ENCODE measurements at regions not wholly inside any gene's neighbourhood (a gene's known extent, or its start where the extent isn't known, plus 50 kb on each side); places are given as distances from the start of the nearest gene placed in this dataset.

DNA sequence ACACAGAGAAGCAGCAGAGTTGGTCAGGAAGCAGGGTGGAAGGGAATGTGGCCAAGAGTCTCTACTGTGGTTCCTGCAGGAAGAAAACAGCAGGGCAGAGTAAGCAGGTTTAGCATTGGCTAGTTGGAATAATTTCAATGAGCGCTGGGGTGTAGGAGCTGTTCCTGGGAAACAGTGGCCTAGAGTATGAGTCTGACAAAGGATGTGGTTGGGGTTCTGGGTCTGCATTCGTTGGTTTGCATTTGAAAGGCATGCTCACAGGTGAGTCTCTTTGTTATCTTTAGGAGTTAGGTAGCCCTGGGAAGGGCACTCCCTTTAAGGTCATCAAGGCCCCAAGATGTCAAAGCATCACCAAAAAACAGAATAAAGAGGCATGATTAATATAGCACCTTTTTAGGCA is 911.6 kb upstream of the SLC35B3 start:
- DNase-seq = peak; percentile 39
- Histone ChIP-seq H3K79me1 (ENCODE audit: insufficient read depth, low read depth, low read length, poor library complexity, severe bottlenecking) (no peaks in the 10 kb centered on the region), H2AFZ (ENCODE audit: low read length) (no peak overlapping the region), H4K91ac (ENCODE audit: insufficient read length, low read depth, low read length) (no peak overlapping the region), H3K9me3 (ENCODE audit: control insufficient read depth, low read depth, low read length) (no peaks in the 10 kb centered on the region), H3K18ac (ENCODE audit: insufficient read length, low read depth, low read length) (peak overlapping the region; percentile 27), H2AK5ac (ENCODE audit: insufficient read length, low read length) (no peak overlapping the region), H3T11ph (ENCODE audit: low read length) (no peak overlapping the region), H3K56ac (ENCODE audit: insufficient read length, low read depth, low read length) (no peak overlapping the region), H4K5ac (ENCODE audit: insufficient read length, low read depth, low read length) (no peak overlapping the region), H3K23ac (ENCODE audit: insufficient read length, low read depth, low read length) (no peak overlapping the region), H3K27me3 (ENCODE audit: insufficient read depth, low read length) (no peaks in the 10 kb centered on the region), H2BK120ac (ENCODE audit: low read depth, low read length, poor library complexity, severe bottlenecking) (no peak overlapping the region), H3K4me2 (ENCODE audit: insufficient read depth, insufficient read length, low read length) (no peak overlapping the region), H3K23me2 (ENCODE audit: insufficient read length, low read depth, low read length, poor library complexity, severe bottlenecking) (no peaks in the 10 kb centered on the region), H2BK5ac (ENCODE audit: insufficient read length, low read length) (no peak overlapping the region), H2BK15ac (ENCODE audit: low read depth, low read length) (no peak overlapping the region), H3K27ac (ENCODE audit: insufficient read length, low read depth, low read length) (no peak overlapping the region), H3K9ac (ENCODE audit: extremely low read depth, insufficient read length, low read length) (no peak overlapping the region), H2BK20ac (ENCODE audit: low read depth, low read length, poor library complexity, severe bottlenecking) (no peak overlapping the region), H3K4ac (ENCODE audit: low read depth, low read length) (no peak overlapping the region), H3K79me2 (ENCODE audit: insufficient read depth, low read length) (no peaks in the 10 kb centered on the region), H2BK12ac (ENCODE audit: insufficient read length, low read depth, low read length) (no peak overlapping the region), H3K14ac (ENCODE audit: insufficient read depth, low read length) (no peak overlapping the region), H4K8ac (replicated peaks; ENCODE audit: insufficient read length, low read depth, low read length) (no peak overlapping the region), H4K20me1 (ENCODE audit: control insufficient read depth, insufficient read depth, insufficient read length) (no peaks in the 10 kb centered on the region), H3K4me1 (ENCODE audit: insufficient read depth, low read length) (peaks cover 3% of the 10 kb centered on the region; the same call in 1 of the 2 replicates)
- Mint-ChIP-seq H3K27me3 (ENCODE audit: low read depth) (no peaks in the 10 kb centered on the region; the same call in 1 of the 2 replicates), H3K4me1 (peaks cover 7 to 8% of the 10 kb centered on the region in 2 experiments), H3K9me3 (no peaks in the 10 kb centered on the region), H3K36me3 (ENCODE audit: insufficient read depth in 1 of 3, low read depth in 3 of 3) (no peaks in the 10 kb centered on the region; a peak in 1 of 7 replicates), H3K27ac (peak overlapping the region in 2 of 3 experiments; percentile 28 to 68; a peak in 5 of 7 replicates), H3K4me3 (no peak overlapping the region)
- no CpG with 5 or more reads among the region's 2 CpGs for WGBS (ENCODE audit: extremely low coverage, insufficient read length, low lambda C conversion rate)
- TF ChIP-seq, protein P1, sequence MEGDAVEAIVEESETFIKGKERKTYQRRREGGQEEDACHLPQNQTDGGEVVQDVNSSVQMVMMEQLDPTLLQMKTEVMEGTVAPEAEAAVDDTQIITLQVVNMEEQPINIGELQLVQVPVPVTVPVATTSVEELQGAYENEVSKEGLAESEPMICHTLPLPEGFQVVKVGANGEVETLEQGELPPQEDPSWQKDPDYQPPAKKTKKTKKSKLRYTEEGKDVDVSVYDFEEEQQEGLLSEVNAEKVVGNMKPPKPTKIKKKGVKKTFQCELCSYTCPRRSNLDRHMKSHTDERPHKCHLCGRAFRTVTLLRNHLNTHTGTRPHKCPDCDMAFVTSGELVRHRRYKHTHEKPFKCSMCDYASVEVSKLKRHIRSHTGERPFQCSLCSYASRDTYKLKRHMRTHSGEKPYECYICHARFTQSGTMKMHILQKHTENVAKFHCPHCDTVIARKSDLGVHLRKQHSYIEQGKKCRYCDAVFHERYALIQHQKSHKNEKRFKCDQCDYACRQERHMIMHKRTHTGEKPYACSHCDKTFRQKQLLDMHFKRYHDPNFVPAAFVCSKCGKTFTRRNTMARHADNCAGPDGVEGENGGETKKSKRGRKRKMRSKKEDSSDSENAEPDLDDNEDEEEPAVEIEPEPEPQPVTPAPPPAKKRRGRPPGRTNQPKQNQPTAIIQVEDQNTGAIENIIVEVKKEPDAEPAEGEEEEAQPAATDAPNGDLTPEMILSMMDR (conservative IDR thresholded peaks at IDR 0.05) = no peak

Data from H9 (cell line).